WTC11 (cell line): ENCODE measurements at regions not wholly inside any gene's neighbourhood (a gene's known extent, or its start where the extent isn't known, plus 50 kb on each side); places are given as distances from the start of the nearest gene placed in this dataset.

ENCODE experiments used
- ATAC-seq: fragments of 200-7000 bp; cut with Tn5 transposase; 2 replicates; pipeline ENCODE4 v1.10.0; 2021; ENCODE audit warnings: mild to moderate bottlenecking, moderate library complexity
- CTCF ChIA-PET: fragments of 300-600 bp; sonication (Branson Sonifier 250); formaldehyde crosslinking; loops from one replicate; lab custom pipeline; 2021; ENCODE audit warnings: antibody characterized with exemption; lab: Charles Lee
- POLR2A ChIA-PET: fragments of 350-600 bp; sonication (Branson Sonifier 250); formaldehyde crosslinking; loops from one replicate; lab custom pipeline; 2021; ENCODE audit warnings: antibody characterized with exemption; lab: Charles Lee
- DNase-seq: peaks from one replicate; pipeline ENCODE4 v3.0.0; 2021; ENCODE audit warnings: low spot score
- H3K27ac Mint-ChIP-seq: 2 replicates; pipeline ENCODE4 v1.8.0; 2021; ENCODE audit warnings: mixed read lengths
- H3K27me3 Mint-ChIP-seq: 2 replicates; pipeline ENCODE4 v1.8.0; 2021; ENCODE audit warnings: low read depth, mild to moderate bottlenecking, moderate library complexity, mixed read lengths
- H3K36me3 Mint-ChIP-seq: 2 replicates; pipeline ENCODE4 v1.8.0; 2021; ENCODE audit warnings: mixed read lengths
- H3K4me1 Mint-ChIP-seq: 2 replicates; pipeline ENCODE4 v1.8.0; 2022; ENCODE audit warnings: mixed read lengths
- H3K4me3 Mint-ChIP-seq: 2 replicates; pipeline ENCODE4 v1.8.0; 2021; ENCODE audit warnings: mild to moderate bottlenecking, moderate library complexity, mixed read lengths
- H3K9me3 Mint-ChIP-seq: 2 replicates; pipeline ENCODE4 v1.8.0; 2021; ENCODE audit warnings: mixed read lengths
- ATF1 ChIP-seq: sonication (generic); formaldehyde crosslinking; IDR thresholded peaks from 2 replicates; pipeline ENCODE4 v1.8.1; 2023; ENCODE audit warnings: mild to moderate bottlenecking, moderate library complexity, missing genetic modification reagents
- CREM ChIP-seq: sonication (generic); formaldehyde crosslinking; IDR thresholded peaks from 2 replicates; pipeline ENCODE4 v1.8.1; 2022; ENCODE audit warnings: mild to moderate bottlenecking, missing genetic modification reagents, moderate library complexity
- ELF4 ChIP-seq: sonication (generic); formaldehyde crosslinking; IDR thresholded peaks from 2 replicates; pipeline ENCODE4 v1.8.1; 2022; ENCODE audit warnings: low read depth, mild to moderate bottlenecking, moderate library complexity, missing genetic modification reagents
- ETV6 ChIP-seq: sonication (generic); formaldehyde crosslinking; IDR thresholded peaks from 2 replicates; pipeline ENCODE4 v1.8.1; 2022; ENCODE audit warnings: mild to moderate bottlenecking, missing genetic modification reagents
- GTF2I ChIP-seq: fragments of 250-450 bp; sonication (Bioruptor Pico); conservative IDR thresholded peaks from 2 replicates; pipeline ENCODE4 v1.4.0; 2021; ENCODE audit warnings: mild to moderate bottlenecking
- HMGA2 ChIP-seq: fragments of 250-450 bp; sonication (Bioruptor Pico); IDR thresholded peaks from 2 replicates; pipeline ENCODE4 v1.4.0; 2021; ENCODE audit warnings: mild to moderate bottlenecking, moderate library complexity
- JUN ChIP-seq: sonication (generic); formaldehyde crosslinking; IDR thresholded peaks from 2 replicates; pipeline ENCODE4 v1.8.0; 2023; ENCODE audit warnings: mild to moderate bottlenecking, missing genetic modification reagents
- RELA ChIP-seq: sonication (generic); formaldehyde crosslinking; IDR thresholded peaks from 2 replicates; pipeline ENCODE4 v1.8.1; 2022; ENCODE audit warnings: missing genetic modification reagents, mild to moderate bottlenecking, borderline replicate concordance
- TCF7 ChIP-seq: sonication (generic); formaldehyde crosslinking; IDR thresholded peaks from 2 replicates; pipeline ENCODE4 v1.8.0; 2022; ENCODE audit warnings: mild to moderate bottlenecking, low read depth, missing genetic modification reagents, moderate library complexity
- ZNF138 ChIP-seq: sonication (generic); formaldehyde crosslinking; conservative IDR thresholded peaks from 2 replicates; pipeline ENCODE4 v1.8.1; 2022; ENCODE audit warnings: mild to moderate bottlenecking, moderate library complexity, missing genetic modification reagents
- ZNF232 ChIP-seq: sonication (generic); formaldehyde crosslinking; IDR thresholded peaks from 2 replicates; pipeline ENCODE4 v1.8.0; 2022; ENCODE audit warnings: mild to moderate bottlenecking, missing genetic modification reagents
- ZNF263 ChIP-seq: sonication (generic); formaldehyde crosslinking; IDR thresholded peaks from 2 replicates; pipeline ENCODE4 v1.8.1; 2022; ENCODE audit warnings: low read depth, mild to moderate bottlenecking, moderate library complexity, missing genetic modification reagents
- ZNF396 ChIP-seq: fragments of 250-450 bp; sonication (Bioruptor Pico); IDR thresholded peaks from 2 replicates; pipeline ENCODE4 v1.8.0; 2021; ENCODE audit warnings: mild to moderate bottlenecking, moderate library complexity, borderline replicate concordance
- ZNF423 ChIP-seq: fragments of 250-450 bp; sonication (Bioruptor Pico); IDR thresholded peaks from 2 replicates; pipeline ENCODE4 v2.1.2; 2022; ENCODE audit warnings: mild to moderate bottlenecking, moderate library complexity
- TF ChIP-seq, protein P1 (sequence below): sonication (generic); formaldehyde crosslinking; IDR thresholded peaks from 2 replicates; pipeline ENCODE4 v1.8.0; 2022; ENCODE audit warnings: missing genetic modification reagents
- TF ChIP-seq, protein P2 (sequence below): sonication (generic); formaldehyde crosslinking; IDR thresholded peaks from 2 replicates; pipeline ENCODE4 v1.8.1; 2022; ENCODE audit warnings: mild to moderate bottlenecking, missing genetic modification reagents, moderate library complexity, borderline replicate concordance
- TF ChIP-seq, protein P3 (sequence below): sonication (generic); formaldehyde crosslinking; conservative IDR thresholded peaks from 2 replicates; pipeline ENCODE4 v1.8.1; 2023; ENCODE audit warnings: mild to moderate bottlenecking, low read depth, missing genetic modification reagents, moderate library complexity
- TF ChIP-seq, protein P4 (sequence below): fragments of 250-450 bp; sonication (Bioruptor Pico); IDR thresholded peaks from 2 replicates; pipeline ENCODE4 v1.9.0; 2021; ENCODE audit warnings: moderate library complexity, mild to moderate bottlenecking, inconsistent platforms, borderline replicate concordance
- TF ChIP-seq, protein P5 (sequence below): sonication (generic); formaldehyde crosslinking; IDR thresholded peaks from 2 replicates; pipeline ENCODE4 v1.8.1; 2022; ENCODE audit warnings: mild to moderate bottlenecking, moderate library complexity, missing genetic modification reagents
- TF ChIP-seq, protein P6 (sequence below): sonication (generic); formaldehyde crosslinking; IDR thresholded peaks from 2 replicates; pipeline ENCODE4 v1.8.0; 2022; ENCODE audit warnings: mild to moderate bottlenecking, missing genetic modification reagents
- TF ChIP-seq, protein P7 (sequence below): fragments of 200-600 bp; IDR thresholded peaks from 2 replicates; pipeline ENCODE4 v1.8.0; 2022; ENCODE audit warnings: antibody characterized with exemption

DNA sequence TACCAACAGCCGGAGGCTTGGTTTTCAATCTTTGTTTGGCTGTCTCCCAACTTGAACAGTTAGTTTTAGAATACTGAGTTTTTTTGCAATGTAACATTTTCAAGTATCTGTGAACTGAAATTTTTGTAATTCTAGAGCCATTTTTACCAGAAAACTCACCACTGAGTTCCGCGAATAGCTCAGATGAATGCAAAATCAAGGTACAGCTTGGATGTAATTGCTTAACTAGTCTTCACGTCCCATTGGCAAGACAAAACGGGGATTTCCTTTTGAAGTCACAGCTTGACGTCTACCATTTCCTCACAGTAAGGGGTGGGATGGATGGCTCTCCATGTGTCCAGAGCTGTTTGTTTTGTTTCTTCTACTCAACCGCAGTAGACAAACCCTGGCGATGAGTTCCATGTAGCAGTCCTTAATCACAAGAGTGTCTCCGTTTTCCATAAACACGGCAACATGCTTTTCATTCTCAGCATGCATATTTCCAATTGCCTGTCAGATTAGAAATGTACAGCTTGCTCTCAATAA is 55.8 kb upstream of the FGFR2 start:
- ATAC-seq (no peak), DNase-seq (no peak)
- CTCF ChIA-PET: interaction anchor here (1.2 to 2.0 kb wide), 2 partner anchors 9 to 80 kb away, joined by 3 to 19 read pairs; no protein-coding TSS in a partner anchor
- Mint-ChIP-seq H3K27me3 (no peaks in the 10 kb centered on the region), H3K36me3 (no peaks in the 10 kb centered on the region), H3K4me3 (no peak overlapping the region), H3K27ac (no peak overlapping the region), H3K4me1 (peaks cover 16% of the 10 kb centered on the region), H3K9me3 (peaks cover 25% of the 10 kb centered on the region)
- TF ChIP-seq TCF7 (CRISPR knock-in tag) (no peak), CREM (CRISPR knock-in tag) (no peak), HMGA2 (CRISPR knock-in tag) (no peak), ETV6 (CRISPR knock-in tag) (no peak), ZNF423 (CRISPR knock-in tag) (peak; percentile 49; the same call in 1 of the 2 replicates), ZNF263 (CRISPR knock-in tag) (no peak), ZNF396 (CRISPR knock-in tag) (no peak)
- POLR2A ChIA-PET: no interaction called here

DNA sequence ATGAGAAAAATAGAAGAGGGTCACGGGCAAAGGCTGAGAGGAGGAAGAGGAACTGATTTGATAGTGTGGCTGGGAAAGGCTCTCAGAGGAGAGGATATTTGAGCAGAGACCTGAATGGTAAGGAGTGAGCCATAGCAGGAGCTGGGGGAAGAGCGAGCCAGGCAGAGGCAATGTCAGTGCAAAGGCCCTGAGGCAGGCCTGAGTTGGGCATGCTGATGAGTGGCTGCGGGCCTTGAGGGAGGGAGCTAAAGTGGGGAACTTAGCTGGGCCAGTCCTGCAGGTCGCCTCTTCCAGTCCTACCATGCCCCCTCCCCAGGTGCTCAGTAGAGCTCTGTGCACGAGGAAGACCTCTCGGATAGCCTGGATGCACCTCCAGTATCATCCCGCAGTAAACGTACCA is 55.4 kb upstream of the FGFR2 start:
- no peaks in the 10 kb centered on the region for H3K36me3 Mint-ChIP-seq
- no peak for DNase-seq
- POLR2A ChIA-PET: no interaction called here
- peaks cover 18% of the 10 kb centered on the region for H3K4me1 Mint-ChIP-seq
- TF ChIP-seq, protein P1, sequence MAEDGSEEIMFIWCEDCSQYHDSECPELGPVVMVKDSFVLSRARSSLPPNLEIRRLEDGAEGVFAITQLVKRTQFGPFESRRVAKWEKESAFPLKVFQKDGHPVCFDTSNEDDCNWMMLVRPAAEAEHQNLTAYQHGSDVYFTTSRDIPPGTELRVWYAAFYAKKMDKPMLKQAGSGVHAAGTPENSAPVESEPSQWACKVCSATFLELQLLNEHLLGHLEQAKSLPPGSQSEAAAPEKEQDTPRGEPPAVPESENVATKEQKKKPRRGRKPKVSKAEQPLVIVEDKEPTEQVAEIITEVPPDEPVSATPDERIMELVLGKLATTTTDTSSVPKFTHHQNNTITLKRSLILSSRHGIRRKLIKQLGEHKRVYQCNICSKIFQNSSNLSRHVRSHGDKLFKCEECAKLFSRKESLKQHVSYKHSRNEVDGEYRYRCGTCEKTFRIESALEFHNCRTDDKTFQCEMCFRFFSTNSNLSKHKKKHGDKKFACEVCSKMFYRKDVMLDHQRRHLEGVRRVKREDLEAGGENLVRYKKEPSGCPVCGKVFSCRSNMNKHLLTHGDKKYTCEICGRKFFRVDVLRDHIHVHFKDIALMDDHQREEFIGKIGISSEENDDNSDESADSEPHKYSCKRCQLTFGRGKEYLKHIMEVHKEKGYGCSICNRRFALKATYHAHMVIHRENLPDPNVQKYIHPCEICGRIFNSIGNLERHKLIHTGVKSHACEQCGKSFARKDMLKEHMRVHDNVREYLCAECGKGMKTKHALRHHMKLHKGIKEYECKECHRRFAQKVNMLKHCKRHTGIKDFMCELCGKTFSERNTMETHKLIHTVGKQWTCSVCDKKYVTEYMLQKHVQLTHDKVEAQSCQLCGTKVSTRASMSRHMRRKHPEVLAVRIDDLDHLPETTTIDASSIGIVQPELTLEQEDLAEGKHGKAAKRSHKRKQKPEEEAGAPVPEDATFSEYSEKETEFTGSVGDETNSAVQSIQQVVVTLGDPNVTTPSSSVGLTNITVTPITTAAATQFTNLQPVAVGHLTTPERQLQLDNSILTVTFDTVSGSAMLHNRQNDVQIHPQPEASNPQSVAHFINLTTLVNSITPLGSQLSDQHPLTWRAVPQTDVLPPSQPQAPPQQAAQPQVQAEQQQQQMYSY (CRISPR knock-in tag): no peak
- TF ChIP-seq, protein P2, sequence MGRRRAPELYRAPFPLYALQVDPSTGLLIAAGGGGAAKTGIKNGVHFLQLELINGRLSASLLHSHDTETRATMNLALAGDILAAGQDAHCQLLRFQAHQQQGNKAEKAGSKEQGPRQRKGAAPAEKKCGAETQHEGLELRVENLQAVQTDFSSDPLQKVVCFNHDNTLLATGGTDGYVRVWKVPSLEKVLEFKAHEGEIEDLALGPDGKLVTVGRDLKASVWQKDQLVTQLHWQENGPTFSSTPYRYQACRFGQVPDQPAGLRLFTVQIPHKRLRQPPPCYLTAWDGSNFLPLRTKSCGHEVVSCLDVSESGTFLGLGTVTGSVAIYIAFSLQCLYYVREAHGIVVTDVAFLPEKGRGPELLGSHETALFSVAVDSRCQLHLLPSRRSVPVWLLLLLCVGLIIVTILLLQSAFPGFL (CRISPR knock-in tag): no peak
- TF ChIP-seq JUN (CRISPR knock-in tag) (no peak), GTF2I (CRISPR knock-in tag) (peak; percentile 79)
- TF ChIP-seq, protein P3, sequence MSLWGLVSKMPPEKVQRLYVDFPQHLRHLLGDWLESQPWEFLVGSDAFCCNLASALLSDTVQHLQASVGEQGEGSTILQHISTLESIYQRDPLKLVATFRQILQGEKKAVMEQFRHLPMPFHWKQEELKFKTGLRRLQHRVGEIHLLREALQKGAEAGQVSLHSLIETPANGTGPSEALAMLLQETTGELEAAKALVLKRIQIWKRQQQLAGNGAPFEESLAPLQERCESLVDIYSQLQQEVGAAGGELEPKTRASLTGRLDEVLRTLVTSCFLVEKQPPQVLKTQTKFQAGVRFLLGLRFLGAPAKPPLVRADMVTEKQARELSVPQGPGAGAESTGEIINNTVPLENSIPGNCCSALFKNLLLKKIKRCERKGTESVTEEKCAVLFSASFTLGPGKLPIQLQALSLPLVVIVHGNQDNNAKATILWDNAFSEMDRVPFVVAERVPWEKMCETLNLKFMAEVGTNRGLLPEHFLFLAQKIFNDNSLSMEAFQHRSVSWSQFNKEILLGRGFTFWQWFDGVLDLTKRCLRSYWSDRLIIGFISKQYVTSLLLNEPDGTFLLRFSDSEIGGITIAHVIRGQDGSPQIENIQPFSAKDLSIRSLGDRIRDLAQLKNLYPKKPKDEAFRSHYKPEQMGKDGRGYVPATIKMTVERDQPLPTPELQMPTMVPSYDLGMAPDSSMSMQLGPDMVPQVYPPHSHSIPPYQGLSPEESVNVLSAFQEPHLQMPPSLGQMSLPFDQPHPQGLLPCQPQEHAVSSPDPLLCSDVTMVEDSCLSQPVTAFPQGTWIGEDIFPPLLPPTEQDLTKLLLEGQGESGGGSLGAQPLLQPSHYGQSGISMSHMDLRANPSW (CRISPR knock-in tag): no peak
- H3K4me3 Mint-ChIP-seq: no peak overlapping the region
- CTCF ChIA-PET: interaction anchor here (1.2 to 2.0 kb wide), 2 partner anchors 9 to 81 kb away, joined by 3 to 19 read pairs; no protein-coding TSS in a partner anchor
- peaks cover 1% of the 10 kb centered on the region; the same call in 1 of the 2 replicates for H3K27me3 Mint-ChIP-seq
- H3K27ac Mint-ChIP-seq: no peak overlapping the region
- ATAC-seq: no peak
- H3K9me3 Mint-ChIP-seq: peaks cover 25% of the 10 kb centered on the region

DNA sequence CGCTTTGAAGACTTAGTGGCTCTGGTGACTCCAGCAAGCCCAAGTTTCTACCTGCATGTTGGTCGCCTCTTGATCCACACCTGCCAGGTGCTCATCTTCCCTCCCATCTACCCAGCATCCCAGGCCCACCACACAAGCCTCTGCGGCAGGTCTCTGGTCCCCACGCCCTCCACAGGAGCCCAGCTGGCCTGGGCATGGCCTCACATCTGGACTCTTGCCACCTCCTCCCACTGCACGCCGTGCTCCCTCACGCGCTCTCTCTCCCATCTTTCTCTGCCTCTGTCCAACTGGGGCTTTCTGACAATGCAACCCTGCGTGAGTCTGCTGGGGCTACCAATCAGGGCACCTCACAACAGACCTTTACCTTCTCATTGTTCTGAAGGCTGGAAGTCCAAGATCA is 50.2 kb upstream of the FGFR2 start:
- DNase-seq (no peak), ATAC-seq (no peak)
- Mint-ChIP-seq H3K9me3 (peaks cover 12% of the 10 kb centered on the region), H3K4me3 (no peak overlapping the region), H3K4me1 (peaks cover 17% of the 10 kb centered on the region), H3K36me3 (no peaks in the 10 kb centered on the region), H3K27ac (no peak overlapping the region), H3K27me3 (peaks cover 2% of the 10 kb centered on the region; the same call in 1 of the 2 replicates)
- POLR2A ChIA-PET: no interaction called here
- CTCF ChIA-PET: no interaction called here
- TF ChIP-seq ZNF232 (CRISPR knock-in tag) (no peak), ELF4 (CRISPR knock-in tag) (no peak), RELA (CRISPR knock-in tag) (no peak), ZNF138 (CRISPR knock-in tag) (no peak), ATF1 (CRISPR knock-in tag) (no peak), ETV6 (CRISPR knock-in tag) (no peak)
- TF ChIP-seq, protein P4, sequence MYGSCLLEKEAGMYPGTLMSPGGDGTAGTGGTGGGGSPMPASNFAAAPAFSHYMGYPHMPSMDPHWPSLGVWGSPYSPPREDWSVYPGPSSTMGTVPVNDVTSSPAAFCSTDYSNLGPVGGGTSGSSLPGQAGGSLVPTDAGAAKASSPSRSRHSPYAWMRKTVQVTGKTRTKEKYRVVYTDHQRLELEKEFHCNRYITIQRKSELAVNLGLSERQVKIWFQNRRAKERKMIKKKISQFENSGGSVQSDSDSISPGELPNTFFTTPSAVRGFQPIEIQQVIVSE (CRISPR knock-in tag): no peak
- TF ChIP-seq, protein P5, sequence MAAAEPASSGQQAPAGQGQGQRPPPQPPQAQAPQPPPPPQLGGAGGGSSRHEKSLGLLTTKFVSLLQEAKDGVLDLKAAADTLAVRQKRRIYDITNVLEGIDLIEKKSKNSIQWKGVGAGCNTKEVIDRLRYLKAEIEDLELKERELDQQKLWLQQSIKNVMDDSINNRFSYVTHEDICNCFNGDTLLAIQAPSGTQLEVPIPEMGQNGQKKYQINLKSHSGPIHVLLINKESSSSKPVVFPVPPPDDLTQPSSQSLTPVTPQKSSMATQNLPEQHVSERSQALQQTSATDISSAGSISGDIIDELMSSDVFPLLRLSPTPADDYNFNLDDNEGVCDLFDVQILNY (CRISPR knock-in tag): no peak
- TF ChIP-seq, protein P6, sequence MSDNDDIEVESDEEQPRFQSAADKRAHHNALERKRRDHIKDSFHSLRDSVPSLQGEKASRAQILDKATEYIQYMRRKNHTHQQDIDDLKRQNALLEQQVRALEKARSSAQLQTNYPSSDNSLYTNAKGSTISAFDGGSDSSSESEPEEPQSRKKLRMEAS: no peak
- TF ChIP-seq, protein P7, sequence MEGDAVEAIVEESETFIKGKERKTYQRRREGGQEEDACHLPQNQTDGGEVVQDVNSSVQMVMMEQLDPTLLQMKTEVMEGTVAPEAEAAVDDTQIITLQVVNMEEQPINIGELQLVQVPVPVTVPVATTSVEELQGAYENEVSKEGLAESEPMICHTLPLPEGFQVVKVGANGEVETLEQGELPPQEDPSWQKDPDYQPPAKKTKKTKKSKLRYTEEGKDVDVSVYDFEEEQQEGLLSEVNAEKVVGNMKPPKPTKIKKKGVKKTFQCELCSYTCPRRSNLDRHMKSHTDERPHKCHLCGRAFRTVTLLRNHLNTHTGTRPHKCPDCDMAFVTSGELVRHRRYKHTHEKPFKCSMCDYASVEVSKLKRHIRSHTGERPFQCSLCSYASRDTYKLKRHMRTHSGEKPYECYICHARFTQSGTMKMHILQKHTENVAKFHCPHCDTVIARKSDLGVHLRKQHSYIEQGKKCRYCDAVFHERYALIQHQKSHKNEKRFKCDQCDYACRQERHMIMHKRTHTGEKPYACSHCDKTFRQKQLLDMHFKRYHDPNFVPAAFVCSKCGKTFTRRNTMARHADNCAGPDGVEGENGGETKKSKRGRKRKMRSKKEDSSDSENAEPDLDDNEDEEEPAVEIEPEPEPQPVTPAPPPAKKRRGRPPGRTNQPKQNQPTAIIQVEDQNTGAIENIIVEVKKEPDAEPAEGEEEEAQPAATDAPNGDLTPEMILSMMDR: no peak
